ENCODE measurements at regions not wholly inside any gene's neighbourhood (a gene's known extent, or its start where the extent isn't known, plus 50 kb on each side); places are given as distances from the start of the nearest gene placed in this dataset.

GRCh38 chr3:24953060-24953771, 458.6 kb upstream of the THRB start:
- TF ChIP-seq POLR2AphosphoS5 (IDR thresholded peaks at IDR 0.05; ENCODE audit: insufficient read depth in 1 of 2, low read depth in 1 of 2): no peak
- no peak for TF ChIP-seq CTCF (IDR thresholded peaks at IDR 0.05)
- TF ChIP-seq POLR2A (IDR thresholded peaks at IDR 0.05): no peak
